AG20443 (cell line): ENCODE measurements at regions not wholly inside any gene's neighbourhood (a gene's known extent, or its start where the extent isn't known, plus 50 kb on each side); places are given as distances from the start of the nearest gene placed in this dataset.
"Not testable (repeated sequence)": the region's sequence is repeated elsewhere in the genome, so short reads cannot be mapped to it uniquely, and the experiment has no call there.

Experiments
- DNase-seq: peaks from one replicate; pipeline ENCODE4 v3.0.0; 2012; ENCODE audit warnings: low spot score, mixed read lengths

GRCh38 chr2:18311420-18312195 lies 248.8 kb downstream of the RDH14 start:
- peak; percentile 70 for DNase-seq

DNA sequence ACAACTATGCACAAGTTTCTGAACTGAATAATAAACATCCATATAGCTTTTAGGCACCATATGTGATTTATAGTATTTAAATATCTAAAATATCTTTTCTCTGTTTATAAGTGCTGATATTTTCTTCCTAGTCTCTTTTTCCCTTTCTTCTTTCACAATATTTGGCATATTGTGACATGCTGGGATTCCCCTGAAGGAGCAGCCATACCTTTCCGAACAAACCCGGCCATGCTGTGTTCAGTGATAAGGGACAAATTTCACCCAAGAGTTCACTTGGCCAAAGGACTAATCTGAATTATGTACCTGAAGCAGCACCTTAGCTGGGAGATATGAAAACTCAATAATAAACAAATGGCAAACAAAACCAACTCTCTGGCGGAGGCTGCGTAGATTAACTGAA lies 250.8 kb downstream of the RDH14 start:
- DNase-seq = no peak

- no peak for DNase-seq
These were observed 251.3 kb downstream of the RDH14 start for GRCh38 chr2:18309188-18309587.

DNA sequence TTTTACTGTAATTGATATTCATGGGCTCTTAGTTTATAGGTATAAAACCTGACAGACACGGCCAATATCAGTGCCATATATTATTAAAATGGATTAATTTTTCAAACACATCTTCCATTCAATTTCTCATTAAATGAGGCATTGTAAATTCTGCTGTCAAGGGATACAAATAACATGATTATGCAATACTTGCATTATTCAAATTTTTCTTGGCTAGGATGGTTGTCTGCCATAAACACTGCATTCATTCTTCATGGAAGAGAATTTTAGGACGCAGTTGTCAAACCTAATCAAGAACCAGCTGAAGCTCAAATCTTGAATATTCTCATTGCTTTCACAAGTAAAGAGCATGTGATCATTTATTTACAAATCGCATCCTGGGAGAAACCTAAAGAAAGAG lies 255.6 kb downstream of the RDH14 start:
- DNase-seq = no peak

- DNase-seq = no peak
These were observed 258.9 kb downstream of the RDH14 start for GRCh38 chr2:18301421-18302139.

GRCh38 chr2:18299423-18300212 lies 260.8 kb downstream of the RDH14 start:
- DNase-seq = peak; percentile 50

DNA sequence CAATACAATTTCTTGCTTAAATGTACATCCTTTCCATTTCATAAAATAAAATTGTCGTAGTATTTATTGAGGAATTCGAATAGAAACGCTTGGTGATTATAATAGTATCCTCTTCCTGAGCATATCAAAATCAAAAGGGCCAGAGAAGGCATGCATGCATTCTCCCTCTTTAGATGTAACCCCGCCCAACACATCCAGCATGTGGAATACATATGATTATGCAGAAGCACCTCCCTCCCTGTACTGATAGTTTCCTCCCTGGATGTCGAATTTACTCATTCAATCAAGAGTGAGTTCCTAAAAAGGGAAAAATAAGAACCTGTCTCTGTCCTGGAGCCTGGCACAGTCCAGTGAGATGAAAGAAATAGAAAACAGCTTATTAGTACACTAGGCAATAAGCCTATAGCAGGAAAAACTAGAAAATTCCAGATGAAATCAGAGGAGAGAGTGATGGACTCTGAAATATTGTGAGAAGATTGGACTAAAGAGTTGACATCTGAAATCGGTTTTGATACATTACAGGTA lies 262.9 kb downstream of the RDH14 start:
- DNase-seq = no peak

DNA sequence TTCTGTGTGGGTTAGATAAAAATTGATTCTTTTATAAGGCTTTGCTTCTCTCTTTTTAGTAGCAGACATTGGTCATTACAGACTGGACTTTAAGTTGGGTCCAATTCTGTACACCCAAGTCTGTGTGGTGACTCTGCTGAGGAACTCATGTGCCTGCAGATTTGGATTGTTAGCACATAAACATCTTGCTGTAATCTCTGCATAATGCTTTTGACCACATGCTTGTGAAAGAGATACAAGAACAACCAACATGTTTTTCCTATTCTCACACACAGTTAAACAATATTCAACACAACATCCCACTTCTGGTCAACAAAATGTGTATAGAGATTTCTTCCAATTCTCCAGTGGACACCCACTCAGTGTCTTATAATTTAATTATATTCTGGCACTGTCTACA lies 270.1 kb downstream of the RDH14 start:
- no peak for DNase-seq

DNA sequence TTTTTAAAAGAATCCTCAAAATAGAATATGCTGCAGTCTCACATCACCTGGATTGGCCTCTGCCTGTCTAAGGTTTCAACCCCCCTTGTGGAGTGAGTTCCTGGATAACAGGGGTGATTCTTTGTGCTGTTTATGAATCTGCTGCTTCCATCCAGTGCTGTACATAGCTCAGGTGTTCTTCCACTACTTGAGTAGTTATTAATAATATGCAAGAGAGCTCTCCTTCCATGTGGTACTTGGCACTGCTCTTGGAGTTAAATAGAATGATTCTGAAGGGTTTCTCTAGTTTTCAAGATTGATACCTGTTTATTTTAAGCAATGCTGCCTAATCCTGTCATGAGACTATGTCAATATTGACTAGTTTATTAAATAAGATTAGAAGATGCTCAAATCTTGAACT lies 273.6 kb downstream of the RDH14 start:
- no peak for DNase-seq

DNA sequence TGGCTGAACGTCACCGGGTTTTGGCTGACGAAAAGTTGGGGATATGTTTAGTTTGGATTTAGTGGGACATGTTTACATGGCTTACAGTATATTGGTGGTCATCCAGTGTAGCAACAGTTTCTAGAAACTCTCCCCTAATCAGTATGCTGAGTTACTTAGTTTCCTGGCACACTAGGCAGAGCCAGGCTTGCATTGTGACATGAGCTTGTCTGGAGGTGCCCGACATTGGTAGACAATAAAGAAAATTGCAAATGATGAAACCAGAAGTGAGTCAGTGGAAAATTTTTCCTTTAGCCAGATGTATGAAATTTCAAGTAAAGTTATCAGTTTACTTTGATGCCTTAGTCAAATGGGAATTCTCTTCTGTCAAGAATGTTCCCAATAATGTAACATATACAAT lies 276.1 kb downstream of the RDH14 start:
- DNase-seq = no peak

DNA sequence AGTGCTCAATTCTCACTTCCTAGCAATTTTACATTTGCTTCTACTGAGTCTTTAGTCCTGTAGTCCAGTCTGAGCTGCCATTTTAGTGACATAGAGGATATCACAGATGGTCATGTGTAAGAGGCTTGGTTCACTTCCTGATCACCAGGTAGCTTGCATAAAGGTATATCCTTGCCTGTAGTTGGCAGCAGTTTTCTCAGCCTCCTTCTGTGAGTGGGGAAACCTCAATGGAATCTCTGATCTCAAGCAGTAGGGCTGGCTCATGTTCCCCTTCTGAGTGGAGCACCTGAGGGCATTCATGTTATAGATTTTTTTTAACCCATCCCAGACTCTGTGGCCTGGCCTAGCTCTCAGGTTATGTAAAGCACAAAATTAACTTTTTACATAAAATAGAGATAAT lies 278.4 kb downstream of the RDH14 start:
- DNase-seq = no peak

GRCh38 chr2:18276583-18277075 lies 283.8 kb downstream of the RDH14 start:
- DNase-seq = no peak

GRCh38 chr2:18273205-18273604 lies 287.2 kb downstream of the RDH14 start:
- DNase-seq = no peak

DNA sequence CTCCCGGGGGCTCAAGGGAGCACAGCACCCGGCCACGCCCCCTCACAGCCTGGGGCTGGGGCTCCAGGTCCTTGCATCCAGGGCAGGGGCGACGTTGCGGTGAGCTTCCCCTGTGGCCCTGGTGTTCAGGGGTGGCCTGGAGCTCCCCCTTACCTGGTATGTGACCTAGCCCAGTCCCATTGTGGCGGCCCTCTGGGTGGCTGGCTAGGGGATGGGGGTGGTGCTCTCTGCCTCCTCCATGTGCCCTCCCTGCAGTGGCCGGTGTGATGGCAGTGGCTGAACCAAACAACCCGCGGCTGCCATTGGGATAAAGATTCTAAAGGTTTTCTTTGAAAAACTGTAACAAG lies 288.3 kb downstream of the RDH14 start:
- no peak for DNase-seq

DNA sequence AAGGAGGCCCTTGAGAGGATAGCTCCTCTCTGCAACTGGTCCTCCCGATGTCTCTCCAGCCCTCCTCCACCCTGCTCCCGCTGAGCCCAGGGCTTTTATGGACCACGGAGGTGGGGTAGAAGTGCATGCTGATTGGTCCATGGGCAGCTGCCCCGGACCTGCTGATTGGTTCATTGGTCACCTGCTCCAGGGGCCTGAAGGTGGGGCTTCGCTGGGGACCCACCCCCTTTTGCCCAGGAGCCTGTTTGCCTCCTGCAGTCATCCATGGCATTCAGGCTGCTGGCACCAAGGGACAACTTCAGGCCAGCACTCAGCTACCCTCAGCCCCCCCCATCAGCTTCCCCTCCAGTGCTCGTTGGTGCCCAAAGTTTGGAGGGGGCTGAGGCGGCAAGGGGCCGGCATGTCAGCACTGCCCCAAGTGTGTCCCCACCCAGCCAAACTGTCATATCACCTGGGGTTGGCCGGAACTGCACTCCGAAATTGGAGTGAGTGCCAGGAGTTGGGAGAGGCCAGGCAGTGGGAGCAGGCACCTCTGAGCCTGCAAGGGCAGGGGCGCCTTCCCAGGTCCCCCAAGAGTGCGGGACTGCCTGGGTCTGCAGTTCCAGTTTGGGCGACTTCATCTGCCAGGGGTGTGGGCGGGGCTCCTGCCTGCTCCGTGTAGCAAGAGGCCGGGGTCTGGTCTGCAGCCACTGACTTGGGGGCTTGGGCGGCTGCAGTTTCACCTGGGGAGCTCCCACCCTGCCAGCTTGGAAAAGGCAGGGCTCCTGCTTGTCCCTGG lies 288.9 kb downstream of the RDH14 start:
- no peak for DNase-seq

- no peak for DNase-seq
These were observed 292.1 kb downstream of the RDH14 start for GRCh38 chr2:18268400-18268799.

DNA sequence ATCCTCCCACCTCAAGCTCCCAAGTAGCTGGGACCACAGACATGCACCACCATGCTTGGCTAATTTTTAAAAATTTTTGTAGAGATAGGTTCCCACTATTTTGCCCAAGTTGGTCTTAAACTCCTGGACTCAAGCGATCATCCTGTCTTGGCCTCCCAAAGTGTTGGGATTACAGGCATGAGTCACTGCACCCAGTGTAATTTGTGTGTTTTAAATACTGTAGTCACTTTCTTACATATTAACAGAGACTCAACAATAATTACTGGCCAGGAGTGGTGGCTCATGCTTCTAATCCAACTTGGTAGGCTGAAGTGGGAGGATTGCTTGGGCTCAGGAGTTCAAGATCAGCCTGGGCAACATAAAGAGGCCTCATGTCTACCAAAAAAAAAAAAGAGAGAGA lies 293.0 kb downstream of the RDH14 start:
- DNase-seq = no peak

DNA sequence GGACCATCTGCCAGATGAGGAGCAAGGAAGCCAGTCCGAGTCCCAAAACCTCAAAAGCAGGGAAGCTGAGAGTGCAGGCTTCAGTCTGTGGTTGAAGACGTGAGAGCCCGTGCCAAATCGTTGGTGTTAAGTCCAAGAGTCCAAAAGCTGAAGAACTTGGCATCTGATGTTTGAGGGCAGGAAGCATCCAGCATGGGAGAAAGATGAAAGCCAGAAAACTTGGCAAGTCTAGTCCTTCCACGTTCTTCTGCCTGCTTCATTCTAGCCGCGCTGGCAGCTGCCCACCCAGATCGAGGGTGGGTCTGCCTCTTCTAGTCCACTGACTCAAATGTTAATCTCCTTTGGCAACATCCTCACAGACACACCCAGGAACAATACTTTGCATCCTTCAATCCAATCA lies 293.8 kb downstream of the RDH14 start:
- DNase-seq = not testable (repeated sequence)

DNA sequence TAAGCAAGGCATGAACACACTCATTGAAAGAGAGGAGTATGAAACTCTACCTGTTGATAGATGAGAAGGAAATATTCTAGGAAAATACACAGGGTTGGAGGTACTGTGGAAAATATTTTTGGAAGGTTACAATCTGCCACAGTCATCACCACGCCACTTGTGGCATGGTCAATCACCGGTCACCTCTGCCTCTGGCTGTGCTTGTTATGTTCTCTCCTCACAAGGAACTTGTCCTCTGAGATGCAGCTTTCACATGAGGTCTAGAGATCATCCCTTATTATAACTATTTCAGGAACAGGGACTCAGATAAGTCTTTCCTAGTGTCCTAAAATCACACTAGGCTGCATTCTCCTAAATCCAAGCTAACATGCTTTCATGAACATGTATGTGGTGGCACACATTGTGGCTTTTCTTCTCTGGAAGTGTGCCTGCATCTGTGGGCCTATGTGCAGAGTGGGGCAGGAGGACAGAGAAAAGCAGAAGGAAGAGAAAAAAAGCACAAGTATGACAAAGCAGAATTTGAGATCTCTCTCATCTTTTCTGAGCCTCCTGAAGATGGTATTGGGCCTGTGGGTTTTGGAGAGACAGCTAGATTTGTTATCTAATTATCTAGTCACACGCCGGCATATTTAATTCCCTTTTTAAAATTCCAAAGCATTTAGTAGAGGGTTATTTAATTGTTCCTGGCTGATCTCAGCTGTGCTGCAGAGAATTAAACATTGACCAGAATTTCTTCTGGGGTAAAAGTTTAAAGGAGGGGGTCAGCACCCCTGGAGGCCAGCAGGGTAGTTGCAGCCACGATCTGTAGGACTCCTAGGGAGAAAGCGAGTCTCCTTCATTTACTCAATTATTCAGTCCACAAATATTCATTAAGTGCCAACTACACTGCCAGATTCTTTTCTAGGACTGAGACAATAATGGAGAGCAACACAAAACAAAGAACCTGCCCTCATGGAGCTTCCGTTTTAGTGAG lies 294.6 kb downstream of the RDH14 start:
- DNase-seq = peak; percentile 12

DNA sequence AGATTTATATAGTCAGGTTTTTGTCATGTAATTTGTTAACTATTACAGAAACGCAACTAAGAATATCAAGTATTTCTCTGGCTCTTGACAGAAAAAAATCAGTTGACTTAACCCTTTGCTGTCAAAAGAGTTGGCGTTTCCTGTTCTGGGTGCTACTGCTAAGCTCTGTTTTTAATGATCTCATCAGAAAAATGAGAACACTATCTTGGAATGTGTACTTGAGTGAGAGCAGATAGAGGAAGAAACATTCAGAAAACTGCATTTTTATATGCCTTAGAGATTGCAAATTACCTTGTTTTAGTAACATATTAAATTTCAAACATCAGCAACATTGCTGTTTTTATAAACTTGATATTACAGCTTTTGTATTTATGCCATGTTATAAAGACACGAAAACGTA lies 297.9 kb downstream of the RDH14 start:
- no peak for DNase-seq
